ENCODE measurements at regions not wholly inside any gene's neighbourhood (a gene's known extent, or its start where the extent isn't known, plus 50 kb on each side); places are given as distances from the start of the nearest gene placed in this dataset.

DNA sequence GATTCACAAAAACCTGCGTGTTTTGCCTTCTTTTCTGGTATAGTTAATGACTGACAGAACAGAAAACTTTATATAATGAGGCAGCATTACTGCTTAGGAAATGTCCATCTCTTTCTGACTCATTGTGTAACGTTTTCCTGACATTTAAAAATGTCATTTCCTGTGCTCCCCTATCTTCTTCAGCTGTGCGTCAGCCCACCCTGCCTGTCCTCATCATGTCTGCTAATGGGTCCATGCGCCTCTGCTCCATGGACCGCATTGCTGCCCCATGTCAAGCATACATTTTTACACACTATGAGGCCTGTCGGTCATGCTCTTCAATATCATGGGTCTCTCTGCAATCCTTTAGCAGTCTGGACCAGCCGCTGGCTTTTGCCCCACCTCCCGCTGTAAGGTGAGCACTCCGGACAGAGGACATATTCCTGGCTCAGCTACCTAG lies 234.3 kb downstream of the CDCA7 start (continued):
- TF ChIP-seq, protein P1, sequence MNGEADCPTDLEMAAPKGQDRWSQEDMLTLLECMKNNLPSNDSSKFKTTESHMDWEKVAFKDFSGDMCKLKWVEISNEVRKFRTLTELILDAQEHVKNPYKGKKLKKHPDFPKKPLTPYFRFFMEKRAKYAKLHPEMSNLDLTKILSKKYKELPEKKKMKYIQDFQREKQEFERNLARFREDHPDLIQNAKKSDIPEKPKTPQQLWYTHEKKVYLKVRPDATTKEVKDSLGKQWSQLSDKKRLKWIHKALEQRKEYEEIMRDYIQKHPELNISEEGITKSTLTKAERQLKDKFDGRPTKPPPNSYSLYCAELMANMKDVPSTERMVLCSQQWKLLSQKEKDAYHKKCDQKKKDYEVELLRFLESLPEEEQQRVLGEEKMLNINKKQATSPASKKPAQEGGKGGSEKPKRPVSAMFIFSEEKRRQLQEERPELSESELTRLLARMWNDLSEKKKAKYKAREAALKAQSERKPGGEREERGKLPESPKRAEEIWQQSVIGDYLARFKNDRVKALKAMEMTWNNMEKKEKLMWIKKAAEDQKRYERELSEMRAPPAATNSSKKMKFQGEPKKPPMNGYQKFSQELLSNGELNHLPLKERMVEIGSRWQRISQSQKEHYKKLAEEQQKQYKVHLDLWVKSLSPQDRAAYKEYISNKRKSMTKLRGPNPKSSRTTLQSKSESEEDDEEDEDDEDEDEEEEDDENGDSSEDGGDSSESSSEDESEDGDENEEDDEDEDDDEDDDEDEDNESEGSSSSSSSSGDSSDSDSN (CRISPR knock-in tag; IDR thresholded peaks at IDR 0.05): no peak
- TF ChIP-seq ZNF253 (CRISPR knock-in tag; IDR thresholded peaks at IDR 0.05; ENCODE audit: borderline replicate concordance) (no peak), KDM5A (IDR thresholded peaks at IDR 0.05; ENCODE audit: borderline replicate concordance, low read length) (no peak), TAF1 (CRISPR knock-in tag; IDR thresholded peaks at IDR 0.05) (no peak), ZNF761 (CRISPR knock-in tag; conservative IDR thresholded peaks at IDR 0.05) (no peak), CAMTA2 (CRISPR knock-in tag; IDR thresholded peaks at IDR 0.05; ENCODE audit: borderline replicate concordance) (no peak)
- TF ChIP-seq, protein P2, sequence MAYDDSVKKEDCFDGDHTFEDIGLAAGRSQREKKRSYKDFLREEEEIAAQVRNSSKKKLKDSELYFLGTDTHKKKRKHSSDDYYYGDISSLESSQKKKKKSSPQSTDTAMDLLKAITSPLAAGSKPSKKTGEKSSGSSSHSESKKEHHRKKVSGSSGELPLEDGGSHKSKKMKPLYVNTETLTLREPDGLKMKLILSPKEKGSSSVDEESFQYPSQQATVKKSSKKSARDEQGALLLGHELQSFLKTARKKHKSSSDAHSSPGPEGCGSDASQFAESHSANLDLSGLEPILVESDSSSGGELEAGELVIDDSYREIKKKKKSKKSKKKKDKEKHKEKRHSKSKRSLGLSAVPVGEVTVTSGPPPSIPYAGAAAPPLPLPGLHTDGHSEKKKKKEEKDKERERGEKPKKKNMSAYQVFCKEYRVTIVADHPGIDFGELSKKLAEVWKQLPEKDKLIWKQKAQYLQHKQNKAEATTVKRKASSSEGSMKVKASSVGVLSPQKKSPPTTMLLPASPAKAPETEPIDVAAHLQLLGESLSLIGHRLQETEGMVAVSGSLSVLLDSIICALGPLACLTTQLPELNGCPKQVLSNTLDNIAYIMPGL (CRISPR knock-in tag; IDR thresholded peaks at IDR 0.05; ENCODE audit: borderline replicate concordance in 1 of 2, low read depth in 1 of 2): no peak
- TF ChIP-seq, protein P3, sequence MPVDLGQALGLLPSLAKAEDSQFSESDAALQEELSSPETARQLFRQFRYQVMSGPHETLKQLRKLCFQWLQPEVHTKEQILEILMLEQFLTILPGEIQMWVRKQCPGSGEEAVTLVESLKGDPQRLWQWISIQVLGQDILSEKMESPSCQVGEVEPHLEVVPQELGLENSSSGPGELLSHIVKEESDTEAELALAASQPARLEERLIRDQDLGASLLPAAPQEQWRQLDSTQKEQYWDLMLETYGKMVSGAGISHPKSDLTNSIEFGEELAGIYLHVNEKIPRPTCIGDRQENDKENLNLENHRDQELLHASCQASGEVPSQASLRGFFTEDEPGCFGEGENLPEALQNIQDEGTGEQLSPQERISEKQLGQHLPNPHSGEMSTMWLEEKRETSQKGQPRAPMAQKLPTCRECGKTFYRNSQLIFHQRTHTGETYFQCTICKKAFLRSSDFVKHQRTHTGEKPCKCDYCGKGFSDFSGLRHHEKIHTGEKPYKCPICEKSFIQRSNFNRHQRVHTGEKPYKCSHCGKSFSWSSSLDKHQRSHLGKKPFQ (CRISPR knock-in tag; IDR thresholded peaks at IDR 0.05; ENCODE audit: insufficient replicate concordance): no peak

Measured in HepG2 (cell line).